Keratinocyte (primary cell): ENCODE measurements at regions not wholly inside any gene's neighbourhood (a gene's known extent, or its start where the extent isn't known, plus 50 kb on each side); places are given as distances from the start of the nearest gene placed in this dataset.

Experiments
- DNase-seq: peaks from one replicate; pipeline ENCODE4 v3.0.0-alpha.2; 2011; ENCODE audit warnings: low read depth, missing footprints, low spot score
- FAIRE-seq: peaks from 2 replicates; lab custom pipeline; 2011; peaks lifted over from hg19 to GRCh38; lab: Jason Lieb, UNC
- H2AFZ ChIP-seq: 2 replicates; pipeline ENCODE4 v1.6.0; 2012; ENCODE audit warnings: low read length, control low read depth, inconsistent platforms; ENCODE audit not compliant: control insufficient read depth
- H3K27ac ChIP-seq: 2 replicates; pipeline ENCODE4 v1.5.1; 2011; ENCODE audit warnings: low read length; ENCODE audit not compliant: control insufficient read depth, insufficient read depth
- H3K27me3 ChIP-seq: 3 replicates; pipeline ENCODE4 v1.6.0; 2011; ENCODE audit warnings: low read length; ENCODE audit not compliant: control insufficient read depth, insufficient read depth; ENCODE audit errors: extremely low read depth
- H3K36me3 ChIP-seq, 2 experiments: 2 replicates in 1 of 2; 3 replicates in 1 of 2; pipeline ENCODE4 v1.5.1; 2011; ENCODE audit warnings: low read length in 2 of 2, mild to moderate bottlenecking in 1 of 2; ENCODE audit not compliant: control insufficient read depth in 2 of 2, insufficient read depth in 2 of 2; ENCODE audit errors: extremely low read depth in 1 of 2
- H3K4me1 ChIP-seq: 3 replicates; pipeline ENCODE4 v1.5.1; 2011; ENCODE audit warnings: low read length; ENCODE audit not compliant: control insufficient read depth, insufficient read depth; ENCODE audit errors: extremely low read depth
- H3K4me2 ChIP-seq: 3 replicates; pipeline ENCODE4 v1.6.0; 2011; ENCODE audit warnings: low read depth, low read length; ENCODE audit not compliant: control insufficient read depth, insufficient read depth; ENCODE audit errors: extremely low read depth
- H3K4me3 ChIP-seq, 3 experiments: fragments of 200-600 bp in 1 of 3; sonication (generic) in 1 of 3; 2 replicates in 2 of 3; 3 replicates in 1 of 3; pipeline ENCODE4 v1.5.1; 2011 to 2016; ENCODE audit warnings: low read length in 3 of 3, mild to moderate bottlenecking in 3 of 3, control low read depth in 2 of 3, inconsistent platforms in 1 of 3, low read depth in 1 of 3, mixed read lengths in 1 of 3, mixed run types in 1 of 3, moderate library complexity in 1 of 3; ENCODE audit not compliant: control insufficient read depth in 2 of 3, insufficient read depth in 2 of 3; ENCODE audit errors: extremely low read depth in 1 of 3
- H3K79me2 ChIP-seq: 2 replicates; pipeline ENCODE4 v1.6.0; 2012; ENCODE audit warnings: low read length; ENCODE audit not compliant: control insufficient read depth, insufficient read depth
- H3K9ac ChIP-seq: 3 replicates; pipeline ENCODE4 v1.6.0; 2011; ENCODE audit warnings: low read length; ENCODE audit not compliant: control insufficient read depth, insufficient read depth; ENCODE audit errors: extremely low read depth
- H3K9me1 ChIP-seq: 3 replicates; pipeline ENCODE4 v1.6.0; 2011; ENCODE audit warnings: low read length; ENCODE audit not compliant: control insufficient read depth, insufficient read depth; ENCODE audit errors: extremely low read depth
- H3K9me3 ChIP-seq: 2 replicates; pipeline ENCODE4 v1.5.1; 2012; ENCODE audit warnings: low read depth, low read length; ENCODE audit not compliant: control insufficient read depth
- H4K20me1 ChIP-seq: 3 replicates; pipeline ENCODE4 v1.6.0; 2011; ENCODE audit warnings: low read length; ENCODE audit not compliant: control insufficient read depth, insufficient read depth; ENCODE audit errors: extremely low read depth
- CTCF ChIP-seq, 3 experiments: IDR thresholded peaks in 1 of 3; conservative IDR thresholded peaks in 1 of 3; optimal IDR thresholded peaks in 1 of 3; 2 replicates in 2 of 3; 3 replicates in 1 of 3; pipeline versions ENCODE3 to v1.5.1; 2011; ENCODE audit warnings: low read length in 3 of 3, mild to moderate bottlenecking in 3 of 3, moderate library complexity in 2 of 3, control low read depth in 1 of 3, inconsistent platforms in 1 of 3; ENCODE audit not compliant: insufficient read depth in 2 of 3; ENCODE audit errors: extremely low read depth in 1 of 3
- EZH2 ChIP-seq: IDR thresholded peaks from one replicate; pipeline ENCODE4 v1.6.1; 2012; ENCODE audit warnings: inconsistent platforms, mild to moderate bottlenecking, low read length, moderate library complexity
- dilution Hi-C: fragments of 300-500 bp; cut with MboI; formaldehyde crosslinking; loops from one replicate; pipeline ENCODE4 v1.7.0; 2020; ENCODE audit warnings: low sequenced_read_pairs; ENCODE audit not compliant: extremely low pct_ligation_motif_present

- Histone ChIP-seq H2AFZ (no peak overlapping the region), H3K4me2 (no peak overlapping the region), H3K9me3 (no peaks in the 10 kb centered on the region), H3K9ac (no peak overlapping the region), H3K4me3 (no peak overlapping the region), H3K79me2 (no peaks in the 10 kb centered on the region), H3K36me3 (no peaks in the 10 kb centered on the region), H3K9me1 (no peaks in the 10 kb centered on the region), H4K20me1 (no peaks in the 10 kb centered on the region), H3K27me3 (no peaks in the 10 kb centered on the region), H3K4me1 (no peaks in the 10 kb centered on the region), H3K27ac (no peak overlapping the region)
- DNase-seq (no peak), FAIRE-seq (no peak)
- dilution Hi-C loops: no loop called here
- TF ChIP-seq EZH2: no peak
- no peak for TF ChIP-seq CTCF (optimal IDR thresholded peaks at IDR 0.05 in 1 of 3, IDR thresholded peaks at IDR 0.05 in 1 of 3, conservative IDR thresholded peaks at IDR 0.05 in 1 of 3; ENCODE audit: extremely low read depth in 1 of 3, insufficient read depth in 2 of 3, low read length in 3 of 3)
These were observed 1913.7 kb downstream of the STIM2 start for GRCh38 chr4:28774344-28774743.

GRCh38 chr4:28776004-28776403, 1915.4 kb downstream of the STIM2 start:
- no peak for FAIRE-seq
- Histone ChIP-seq H3K9me3 (no peaks in the 10 kb centered on the region), H3K36me3 (no peaks in the 10 kb centered on the region), H4K20me1 (no peaks in the 10 kb centered on the region), H3K4me1 (no peaks in the 10 kb centered on the region), H3K27ac (no peak overlapping the region), H3K4me2 (no peak overlapping the region), H3K9ac (no peak overlapping the region), H3K9me1 (no peaks in the 10 kb centered on the region), H3K4me3 (no peak overlapping the region), H3K79me2 (no peaks in the 10 kb centered on the region), H3K27me3 (no peaks in the 10 kb centered on the region), H2AFZ (no peak overlapping the region)
- TF ChIP-seq EZH2 (no peak), CTCF (optimal IDR thresholded peaks at IDR 0.05 in 1 of 3, IDR thresholded peaks at IDR 0.05 in 1 of 3, conservative IDR thresholded peaks at IDR 0.05 in 1 of 3; ENCODE audit: extremely low read depth in 1 of 3, insufficient read depth in 2 of 3, low read length in 3 of 3) (no peak)
- DNase-seq: no peak
- dilution Hi-C loops: no loop called here
